K562 (cell line): ENCODE measurements at regions not wholly inside any gene's neighbourhood (a gene's known extent, or its start where the extent isn't known, plus 50 kb on each side); places are given as distances from the start of the nearest gene placed in this dataset.

Experiments used
- ATAC-seq: fragments of 200-7000 bp; cut with Tn5 transposase; 3 replicates; pipeline ENCODE4 v1.9.1; 2020; ENCODE audit warnings: moderate library complexity
- BruUV-seq: library from RNA; stranded (reverse); fragments of 400-500 nt; replicated peaks from 2 replicates; lab custom pipeline; 2021; lab: Mats Ljungman, UMichigan
- CTCF ChIA-PET: fragments of 300-600 bp; formaldehyde crosslinking; extraction: SDS; loops from one replicate; lab custom pipeline; 2021; ENCODE audit warnings: low intra/inter-chr PET ratio; lab: Yijun Ruan, JAX
- POLR2A ChIA-PET: fragments of 300-600, 350-650 bp; sonication (Branson Sonifier 250); formaldehyde crosslinking; extraction: SDS; loops from one replicate; lab custom pipeline; 2021; ENCODE audit warnings: antibody characterized with exemption, inconsistent platforms; lab: Yijun Ruan, JAX
- DNase-seq, 4 experiments: peaks; one replicate each; pipeline versions ENCODE4 v3.0.0 to v3.0.0-alpha.2; 2011 to 2018; ENCODE audit warnings: low spot score in 3 of 4, mixed read lengths in 3 of 4; ENCODE audit errors: extremely low read depth in 1 of 4
- FAIRE-seq: peaks from 2 replicates; lab custom pipeline; 2011; peaks lifted over from hg19 to GRCh38; lab: Jason Lieb, UNC
- H2AFZ ChIP-seq: 2 replicates; pipeline ENCODE4 v1.6.0; 2011; ENCODE audit warnings: low read depth, low read length, control low read depth, inconsistent platforms
- H3K27ac ChIP-seq: fragments of 200-600 bp; 3 replicates; pipeline ENCODE4 v1.8.0; 2011; ENCODE audit warnings: low read depth, mild to moderate bottlenecking, control low read depth, inconsistent platforms, low read length, moderate library complexity, mixed read lengths; ENCODE audit errors: extremely low read depth
- H3K27me3 ChIP-seq, 2 experiments: fragments of 300-600 bp in 1 of 2; 2 replicates in 1 of 2; 3 replicates in 1 of 2; pipeline versions ENCODE4 v1.6.0 to v1.8.0; 2011; ENCODE audit warnings: inconsistent platforms in 2 of 2, low read length in 2 of 2, mild to moderate bottlenecking in 1 of 2, mixed read lengths in 1 of 2, moderate library complexity in 1 of 2; ENCODE audit not compliant: control insufficient read depth in 2 of 2, insufficient read depth in 2 of 2
- H3K36me3 ChIP-seq: fragments of 300-600 bp; 3 replicates; pipeline ENCODE4 v1.8.0; 2011; ENCODE audit warnings: mild to moderate bottlenecking, low read length, inconsistent platforms; ENCODE audit not compliant: control insufficient read depth, insufficient read depth
- H3K4me1 ChIP-seq, 2 experiments: fragments of 200-600 bp in 1 of 2; replicated peaks in 1 of 2; 2 replicates in 1 of 2; 3 replicates in 1 of 2; pipeline versions ENCODE4 v1.5.1 to v1.8.0; 2011; ENCODE audit warnings: inconsistent platforms in 2 of 2, low read length in 2 of 2, mild to moderate bottlenecking in 1 of 2, mixed read lengths in 1 of 2, moderate library complexity in 1 of 2; ENCODE audit not compliant: control insufficient read depth in 2 of 2, insufficient read depth in 2 of 2
- H3K4me2 ChIP-seq: 2 replicates; pipeline ENCODE4 v1.6.1; 2011; ENCODE audit warnings: low read length, control low read depth, inconsistent platforms, mixed read lengths; ENCODE audit not compliant: insufficient read depth
- H3K4me3 ChIP-seq: fragments of 200-600 bp; sonication (generic), shearing (Covaris generic); 2 replicates; pipeline ENCODE4 v1.5.1; 2016; ENCODE audit warnings: control low read depth, inconsistent platforms
- H3K79me2 ChIP-seq: fragments of 200-600 bp; 3 replicates; pipeline ENCODE4 v1.8.0; 2011; ENCODE audit warnings: low read length, inconsistent platforms; ENCODE audit not compliant: control insufficient read depth, insufficient read depth
- H3K9ac ChIP-seq, 2 experiments: 2 replicates each; pipeline versions ENCODE4 v1.6.0 to v1.6.1; 2011; ENCODE audit warnings: low read depth in 2 of 2, low read length in 2 of 2, control low read depth in 1 of 2, inconsistent platforms in 1 of 2, mild to moderate bottlenecking in 1 of 2, mixed read lengths in 1 of 2; ENCODE audit not compliant: insufficient read depth in 1 of 2
- H3K9me1 ChIP-seq: one replicate; pipeline ENCODE4 v1.6.0; 2011; ENCODE audit warnings: inconsistent platforms, mild to moderate bottlenecking, low read length, moderate library complexity; ENCODE audit not compliant: control insufficient read depth, insufficient read depth
- H3K9me3 ChIP-seq: replicated peaks from 2 replicates; pipeline ENCODE4 v1.5.1; 2011; ENCODE audit warnings: low read depth, low read length, inconsistent platforms; ENCODE audit not compliant: control insufficient read depth, insufficient read depth
- H4K20me1 ChIP-seq: replicated peaks from 2 replicates; pipeline ENCODE4 v1.6.1; 2011; ENCODE audit warnings: low read length, inconsistent platforms, mixed read lengths; ENCODE audit not compliant: control insufficient read depth, insufficient read depth
- CC2D1A ChIP-seq: fragments of 450-650 bp; IDR thresholded peaks from 2 replicates; pipeline ENCODE4 v1.6.1; 2017; ENCODE audit warnings: mild to moderate bottlenecking
- CEBPB ChIP-seq: fragments of 450-650 bp; IDR thresholded peaks from 2 replicates; pipeline ENCODE4 v1.6.1; 2016; ENCODE audit warnings: missing genetic modification characterization, missing compliant biosample characterization
- CSDE1 ChIP-seq, 2 experiments: fragments of 450-650 bp; IDR thresholded peaks; 2 replicates each; pipeline ENCODE4 v1.6.1; 2016; ENCODE audit warnings: mild to moderate bottlenecking in 1 of 2
- HSF4 ChIP-seq: fragments of 250-450 bp; sonication (Bioruptor Pico); IDR thresholded peaks from 2 replicates; pipeline ENCODE4 v2.1.2; 2022; ENCODE audit warnings: mild to moderate bottlenecking, moderate library complexity, borderline replicate concordance
- KLF6 ChIP-seq: fragments of 250-450 bp; sonication (Bioruptor Pico); IDR thresholded peaks from 2 replicates; pipeline ENCODE4 v1.4.0; 2020; ENCODE audit warnings: mild to moderate bottlenecking, moderate library complexity, borderline replicate concordance
- TEAD4 ChIP-seq, 2 experiments: sonication (generic) in 1 of 2; formaldehyde crosslinking in 1 of 2; IDR thresholded peaks; 2 replicates each; pipeline versions ENCODE4 v1.6.1 to v1.8.0; 2012 to 2022; ENCODE audit warnings: borderline replicate concordance in 1 of 2, inconsistent platforms in 1 of 2, low read length in 1 of 2, mild to moderate bottlenecking in 1 of 2, missing genetic modification reagents in 1 of 2
- ZNF445 ChIP-seq: fragments of 250-450 bp; sonication (Bioruptor Pico); IDR thresholded peaks from 2 replicates; pipeline ENCODE4 v1.4.0; 2020; ENCODE audit warnings: low read depth, mild to moderate bottlenecking, moderate library complexity
- WGBS: fragments of 100-300 bp; shearing (Covaris generic); methylation state at CpG from one replicate; pipeline ENCODE4 v1.1.6; 2016; ENCODE audit warnings: low coverage, mixed read lengths; ENCODE audit not compliant: insufficient coverage; ENCODE audit errors: missing lambda C conversion rate; 5-methylcytosine and 5-hydroxymethylcytosine counted together
- in situ Hi-C: fragments of 300-500 bp; cut with MboI; formaldehyde crosslinking; loops from 4 replicates; pipeline ENCODE4 v1.15.0; 2018; ENCODE audit warnings: inconsistent platforms, mixed read lengths
- intact Hi-C: fragments of 100-400 bp; cut with micrococcal nuclease; formaldehyde crosslinking; loops from 2 replicates; pipeline ENCODE4 v1.14.2; 2022

DNA sequence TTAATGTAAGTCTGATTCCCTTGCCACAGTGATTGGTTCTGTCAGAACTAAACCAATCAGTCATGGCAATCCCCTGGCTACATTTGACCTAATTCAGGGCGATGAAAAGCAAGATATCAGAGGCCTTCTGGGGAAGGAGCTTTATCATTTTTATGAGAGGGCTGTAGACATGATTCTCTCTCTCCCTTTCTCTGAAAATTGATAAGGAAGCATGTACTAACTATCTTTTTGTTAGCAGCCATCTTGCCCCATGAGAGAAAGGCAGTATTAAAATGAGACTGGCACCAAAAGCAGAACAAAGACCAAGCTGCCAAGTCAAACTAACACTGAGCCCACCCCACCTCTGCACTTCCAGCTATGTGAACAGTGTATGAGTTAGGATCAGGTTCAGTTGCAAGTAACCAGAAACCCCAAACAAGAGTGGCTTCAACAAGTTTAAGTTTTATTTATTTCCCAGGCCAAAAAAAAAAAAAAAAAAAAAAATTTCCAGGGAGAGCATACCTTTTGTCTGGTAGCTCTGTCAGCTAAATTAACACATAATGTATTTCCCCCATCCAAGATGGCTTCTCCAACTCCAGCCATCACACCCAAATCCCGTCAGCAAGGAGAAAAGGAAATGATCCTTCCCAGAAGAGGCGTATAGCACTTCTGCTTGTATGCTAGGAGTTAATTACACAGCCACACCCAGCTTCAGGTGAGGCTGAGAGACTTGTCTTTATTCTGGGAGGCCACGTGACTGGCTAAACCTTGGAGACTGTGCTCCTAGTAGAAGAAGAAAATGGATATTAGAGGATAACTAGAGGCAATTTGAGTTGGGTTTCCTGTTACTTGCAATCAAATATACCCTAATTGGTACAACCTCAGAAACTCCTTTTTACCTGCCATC, 105.8 kb upstream of the RALGPS2 start:
- intact Hi-C loops, result no loop called here
- no peak overlapping the region for H3K4me2 ChIP-seq

More for the DNA sequence above, 105.8 kb upstream of the RALGPS2 start:
- 1% methylated on average over 4 of the region's 4 CpGs for WGBS
- FAIRE-seq (no peak), ATAC-seq (no peak), DNase-seq (no peak)
- no TSS peak for BruUV-seq
- Histone ChIP-seq H3K79me2 (no peaks in the 10 kb centered on the region), H3K36me3 (no peaks in the 10 kb centered on the region), H3K27ac (no peak overlapping the region), H3K9me3 (no peaks in the 10 kb centered on the region), H3K4me1 (no peaks in the 10 kb centered on the region), H3K9me1 (no peaks in the 10 kb centered on the region)
- in situ Hi-C loops, result no loop called here
- TF ChIP-seq KLF6 (CRISPR knock-in tag) (no peak), HSF4 (CRISPR knock-in tag) (no peak), ZNF445 (CRISPR knock-in tag) (no peak), CC2D1A (no peak), CEBPB (tag) (no peak), TEAD4 (IDR thresholded peaks at IDR 0.05; ENCODE audit: low read length) (no peak), TEAD4 (CRISPR knock-in tag; IDR thresholded peaks at IDR 0.05; ENCODE audit: borderline replicate concordance) (no peak), CSDE1 (IDR thresholded peaks at IDR 0.05) (no peak)
- TF ChIP-seq, all 486 proteins: peak for 0
- Histone ChIP-seq H3K4me3 (no peak overlapping the region), H2AFZ (no peak overlapping the region), H4K20me1 (no peaks in the 10 kb centered on the region), H3K9ac (no peak overlapping the region), H3K27me3 (peaks cover 0 to 6% of the 10 kb centered on the region in 2 experiments; a peak in 1 of 5 replicates)
- ChIA-PET CTCF (no interaction called here), POLR2A (interaction anchor here (0.6 kb wide), 3 partner anchors 18 to 498 kb away, joined by 3 read pairs; no protein-coding TSS in a partner anchor)
